Tibial nerve (tissue), 4 donors: ENCODE measurements at regions not wholly inside any gene's neighbourhood (a gene's known extent, or its start where the extent isn't known, plus 50 kb on each side); places are given as distances from the start of the nearest gene placed in this dataset.

Experiments
- DNase-seq, 2 donors: peaks; one replicate each; pipeline ENCODE4 v3.0.0-alpha.2; 2019; ENCODE audit warnings: low spot score in 2 of 2
- H3K27ac ChIP-seq, 4 donors: fragments of 200-600 bp; sonication (generic) in 3 of 4; one replicate each; pipeline ENCODE4 v1.5.1; 2017 to 2019; ENCODE audit warnings: mild to moderate bottlenecking in 1 of 4
- H3K27me3 ChIP-seq, 2 donors: fragments of 200-600 bp; sonication (generic) in 1 of 2; one replicate each; pipeline versions ENCODE4 v1.5.1 to v1.6.0; 2017 to 2019
- H3K36me3 ChIP-seq, 3 donors: fragments of 200-600 bp; sonication (generic); one replicate each; pipeline ENCODE4 v1.5.1; 2018 to 2019
- H3K4me1 ChIP-seq, 4 donors: fragments of 200-600 bp; sonication (generic) in 3 of 4; one replicate each; pipeline ENCODE4 v1.5.1; 2017 to 2019
- H3K4me3 ChIP-seq, 4 donors: fragments of 200-600 bp; sonication (generic) in 3 of 4; one replicate each; pipeline ENCODE4 v1.5.1; 2017 to 2019; ENCODE audit warnings: mild to moderate bottlenecking in 1 of 4, moderate library complexity in 1 of 4
- H3K9me3 ChIP-seq, 4 donors: fragments of 200-600 bp; sonication (generic) in 3 of 4; one replicate each; pipeline ENCODE4 v1.5.1; 2017 to 2019
- CTCF ChIP-seq, 5 experiments: fragments of 200-600 bp in 3 of 5; fragments of 450-650 bp in 2 of 5; sonication (generic) in 3 of 5; IDR thresholded peaks; one replicate each; pipeline ENCODE4 v1.5.1; 2016 to 2019; ENCODE audit warnings: antibody characterized with exemption in 5 of 5, mild to moderate bottlenecking in 3 of 5, moderate library complexity in 2 of 5
- EP300 ChIP-seq, 2 donors: sonication (generic); formaldehyde crosslinking; IDR thresholded peaks; one replicate each; pipeline ENCODE4 v1.6.1; 2017; ENCODE audit warnings: antibody characterized with exemption in 2 of 2, mild to moderate bottlenecking in 1 of 2
- POLR2A ChIP-seq, 2 donors: fragments of 450-650 bp; IDR thresholded peaks; one replicate each; pipeline ENCODE4 v1.6.1; 2017; ENCODE audit warnings: antibody characterized with exemption in 2 of 2, mild to moderate bottlenecking in 2 of 2, moderate library complexity in 2 of 2
- WGBS, 2 donors: methylation state at CpG; one replicate each; pipeline ENCODE4 v1.1.5; 2018; 5-methylcytosine and 5-hydroxymethylcytosine counted together

- Histone ChIP-seq H3K27me3 (no peaks in the 10 kb centered on the region), H3K36me3 (no peaks in the 10 kb centered on the region), H3K4me3 (no peak overlapping the region), H3K9me3 (no peaks in the 10 kb centered on the region), H3K4me1 (no peaks in the 10 kb centered on the region), H3K27ac (no peak overlapping the region)
- DNase-seq: no peak
- TF ChIP-seq CTCF (IDR thresholded peaks at IDR 0.05): no peak
- TF ChIP-seq EP300 (IDR thresholded peaks at IDR 0.05): no peak
- TF ChIP-seq POLR2A (IDR thresholded peaks at IDR 0.05): no peak
- WGBS, 2 donors: 92 to 99% methylated on average over 3 of the region's 3 CpGs
These were observed 275.8 kb downstream of the KCNS3 start for GRCh38 chr2:18154259-18154658.

DNA sequence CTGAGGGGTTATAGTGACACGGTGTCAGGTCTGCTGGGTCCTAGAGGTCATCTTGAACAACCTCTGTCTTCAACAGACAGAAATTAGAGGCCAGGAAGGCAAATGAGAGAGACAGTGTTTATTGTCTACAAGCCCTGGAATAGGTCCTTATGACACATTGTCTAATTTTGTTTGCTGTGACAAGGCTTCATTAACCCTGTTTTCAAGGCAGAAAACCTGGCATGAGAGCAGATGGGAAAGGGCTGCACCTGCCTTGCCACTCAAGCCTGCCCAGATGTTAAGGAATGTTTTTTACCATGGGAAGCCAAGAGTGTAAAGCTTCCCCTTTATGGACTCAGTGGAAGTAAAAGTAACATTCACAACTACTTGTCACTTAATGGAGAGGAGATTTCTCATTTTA, 275.3 kb downstream of the KCNS3 start:
- Histone ChIP-seq H3K27ac (no peak overlapping the region), H3K36me3 (no peaks in the 10 kb centered on the region), H3K4me3 (no peak overlapping the region), H3K27me3 (no peaks in the 10 kb centered on the region), H3K9me3 (no peaks in the 10 kb centered on the region), H3K4me1 (no peaks in the 10 kb centered on the region)
- DNase-seq: no peak
- no peak for TF ChIP-seq EP300 (IDR thresholded peaks at IDR 0.05)
- TF ChIP-seq CTCF (IDR thresholded peaks at IDR 0.05): no peak
- TF ChIP-seq POLR2A (IDR thresholded peaks at IDR 0.05): no peak
- WGBS, 2 donors: 62 to 67% methylated on average over 1 of the region's 1 CpG

DNA sequence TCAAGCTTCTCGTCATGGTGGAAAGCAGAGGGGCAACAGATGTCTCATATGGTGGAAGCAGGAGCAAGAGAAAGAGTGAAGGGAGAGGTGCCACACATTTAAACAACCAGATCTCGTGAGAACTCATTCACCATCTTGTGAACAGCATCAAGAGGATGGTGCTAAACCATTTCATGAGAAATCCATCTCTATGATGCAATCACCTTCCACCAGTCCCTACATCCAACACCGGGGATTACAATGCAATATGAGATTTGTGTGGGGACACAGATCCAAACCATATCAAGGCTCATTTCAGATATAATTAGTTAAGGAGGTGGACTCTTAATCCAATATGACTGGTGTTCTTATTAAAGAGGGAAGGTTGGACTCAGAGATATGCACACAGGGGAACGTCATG, 272.8 kb downstream of the KCNS3 start:
- no peak overlapping the region for H3K4me3 ChIP-seq
- DNase-seq: no peak
- no peaks in the 10 kb centered on the region for H3K9me3 ChIP-seq
- no peaks in the 10 kb centered on the region for H3K36me3 ChIP-seq
- 62 to 88% methylated on average over 4 of the region's 4 CpGs for WGBS, 2 donors
- no peaks in the 10 kb centered on the region for H3K4me1 ChIP-seq
- H3K27ac ChIP-seq: no peak overlapping the region
- TF ChIP-seq POLR2A (IDR thresholded peaks at IDR 0.05) (no peak), EP300 (IDR thresholded peaks at IDR 0.05) (no peak), CTCF (IDR thresholded peaks at IDR 0.05) (no peak)
- no peaks in the 10 kb centered on the region for H3K27me3 ChIP-seq

GRCh38 chr2:18149660-18150246, 271.3 kb downstream of the KCNS3 start:
- Histone ChIP-seq H3K27me3 (no peaks in the 10 kb centered on the region), H3K27ac (no peak overlapping the region), H3K4me3 (no peak overlapping the region), H3K4me1 (no peaks in the 10 kb centered on the region), H3K36me3 (no peaks in the 10 kb centered on the region), H3K9me3 (no peaks in the 10 kb centered on the region)
- WGBS, 2 donors: 11 to 14% methylated on average over 3 of the region's 3 CpGs
- no peak for DNase-seq
- no peak for TF ChIP-seq EP300 (IDR thresholded peaks at IDR 0.05)
- peak; percentile 53 to 62 (median 59) for TF ChIP-seq CTCF (IDR thresholded peaks at IDR 0.05)
- TF ChIP-seq POLR2A (IDR thresholded peaks at IDR 0.05): no peak

DNA sequence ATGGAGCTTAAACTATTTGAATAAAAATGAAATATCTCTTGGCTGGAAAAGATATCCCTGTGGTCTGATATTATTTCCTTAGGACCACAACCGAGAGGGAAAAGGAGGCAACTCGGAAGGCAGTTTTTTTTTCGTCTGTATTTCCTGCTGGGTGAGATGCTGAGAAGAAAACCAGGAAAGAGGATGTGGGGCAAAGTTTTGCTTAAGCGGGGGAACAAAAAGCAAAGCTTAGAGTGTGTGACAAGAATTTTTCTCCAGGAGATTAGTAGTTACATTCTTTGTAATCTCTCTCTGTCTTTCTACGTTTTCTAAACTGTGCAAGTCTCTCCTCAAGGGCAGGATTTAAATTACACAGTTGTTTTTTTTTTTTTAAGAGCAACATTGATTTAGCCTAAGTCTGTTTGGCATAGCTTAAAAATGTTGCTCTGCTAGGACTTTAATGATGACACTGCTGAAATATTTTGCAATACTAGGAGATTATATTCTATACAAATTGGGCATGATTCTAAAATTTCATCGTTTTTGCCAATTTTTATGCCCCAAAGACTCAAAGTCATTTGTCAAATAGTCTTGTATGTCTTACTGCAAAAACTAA, 258.5 kb downstream of the KCNS3 start:
- no peak for TF ChIP-seq POLR2A (IDR thresholded peaks at IDR 0.05)
- no peak for TF ChIP-seq EP300 (IDR thresholded peaks at IDR 0.05)
- TF ChIP-seq CTCF (IDR thresholded peaks at IDR 0.05): no peak
- 25 to 26% methylated on average over 6 of the region's 6 CpGs for WGBS, 2 donors
- Histone ChIP-seq H3K27me3 (no peaks in the 10 kb centered on the region), H3K4me3 (no peak overlapping the region), H3K4me1 (no peaks in the 10 kb centered on the region), H3K27ac (no peak overlapping the region), H3K36me3 (no peaks in the 10 kb centered on the region), H3K9me3 (peaks cover 0 to 6% (median 2%) of the 10 kb centered on the region in 4 donors)
- no peak for DNase-seq
